OCI-LY1 (cell line): ENCODE measurements at regions not wholly inside any gene's neighbourhood (a gene's known extent, or its start where the extent isn't known, plus 50 kb on each side); places are given as distances from the start of the nearest gene placed in this dataset.

Source experiments
- CTCF ChIP-seq: fragments of 200-600 bp; sonication (generic), shearing (Covaris generic); IDR thresholded peaks from 2 replicates; pipeline ENCODE4 v1.5.1; 2017; ENCODE audit warnings: mild to moderate bottlenecking, antibody characterized with exemption, low read length, moderate library complexity, mixed read lengths
- EZH2 ChIP-seq: fragments of 200-600 bp; sonication (generic), shearing (Covaris generic); IDR thresholded peaks from 2 replicates; pipeline ENCODE4 v1.8.0; 2017; ENCODE audit warnings: borderline replicate concordance, mixed run types, mild to moderate bottlenecking, antibody characterized with exemption, low read length, moderate library complexity, mixed read lengths

- TF ChIP-seq CTCF (no peak), EZH2 (no peak)
These were observed 257.7 kb downstream of the LOXHD1 start for GRCh38 chr18:46399303-46399702.
